ENCODE measurements at regions not wholly inside any gene's neighbourhood (a gene's known extent, or its start where the extent isn't known, plus 50 kb on each side); places are given as distances from the start of the nearest gene placed in this dataset.
A peak's percentile ranks its signal among the peaks of the same experiment; 100 is the strongest.
"Not testable (repeated sequence)": the region's sequence is repeated elsewhere in the genome, so short reads cannot be mapped to it uniquely, and the experiment has no call there.

DNA sequence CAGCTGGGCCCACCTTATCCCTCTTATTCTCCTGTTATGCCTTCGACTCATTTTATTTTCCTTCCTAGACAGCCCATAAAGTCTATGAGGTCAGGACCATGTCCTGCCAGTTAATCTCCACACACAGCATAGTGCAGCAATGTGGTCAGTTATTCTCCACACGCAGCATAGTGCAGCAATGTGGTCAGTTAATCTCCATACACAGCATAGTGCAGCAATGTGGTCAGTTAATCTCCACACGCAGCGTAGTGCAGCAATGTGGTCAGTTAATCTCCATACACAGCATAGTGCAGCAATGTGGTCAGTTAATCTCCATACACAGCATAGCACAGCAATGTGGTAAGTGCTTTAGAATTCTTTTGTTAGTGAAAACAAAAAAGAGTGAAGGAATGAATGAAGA lies 77.8 kb downstream of the TEX36 start:
- DNase-seq (ENCODE audit: low read depth) = peak; percentile 12

DNA sequence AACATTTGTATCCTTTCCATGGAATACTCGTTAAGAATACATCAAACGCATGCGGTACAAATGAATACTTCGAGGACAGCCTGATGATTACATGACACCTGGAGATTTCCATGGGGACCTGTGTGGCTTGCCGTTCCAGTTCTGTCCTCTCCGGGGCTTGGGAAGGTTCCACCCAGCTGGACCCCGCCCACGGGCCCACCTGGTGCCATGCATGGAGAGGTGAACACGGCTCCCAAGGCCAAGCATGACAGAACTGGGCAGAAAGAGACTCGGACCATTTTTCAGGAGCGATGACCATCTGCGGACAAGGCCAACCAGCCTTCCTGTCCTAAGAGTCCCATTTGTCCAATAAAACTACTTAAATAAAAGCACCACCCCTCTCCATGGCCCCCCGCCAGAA lies 80.1 kb downstream of the TEX36 start:
- no peak for DNase-seq (ENCODE audit: low read depth)

DNA sequence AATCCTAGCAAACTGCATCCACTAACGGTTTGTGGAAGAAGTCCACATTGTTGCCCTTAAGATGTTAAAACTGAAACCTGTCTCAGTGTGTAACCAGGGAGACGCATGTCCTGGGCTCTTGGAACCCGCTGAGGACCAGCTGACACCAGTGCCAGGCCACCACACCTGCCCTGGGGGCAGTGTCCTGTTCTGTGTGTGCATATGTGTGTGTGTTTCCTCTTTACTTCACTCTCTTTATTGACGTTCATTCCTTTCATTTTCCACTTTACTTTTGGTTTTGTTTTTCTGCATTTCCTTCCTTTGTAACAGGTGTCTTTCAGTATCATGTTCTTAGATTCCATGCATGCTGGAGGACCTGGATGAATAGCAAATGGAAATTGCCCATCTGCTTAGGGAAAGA lies 83.8 kb downstream of the TEX36 start:
- no peak for DNase-seq (ENCODE audit: low read depth)

DNA sequence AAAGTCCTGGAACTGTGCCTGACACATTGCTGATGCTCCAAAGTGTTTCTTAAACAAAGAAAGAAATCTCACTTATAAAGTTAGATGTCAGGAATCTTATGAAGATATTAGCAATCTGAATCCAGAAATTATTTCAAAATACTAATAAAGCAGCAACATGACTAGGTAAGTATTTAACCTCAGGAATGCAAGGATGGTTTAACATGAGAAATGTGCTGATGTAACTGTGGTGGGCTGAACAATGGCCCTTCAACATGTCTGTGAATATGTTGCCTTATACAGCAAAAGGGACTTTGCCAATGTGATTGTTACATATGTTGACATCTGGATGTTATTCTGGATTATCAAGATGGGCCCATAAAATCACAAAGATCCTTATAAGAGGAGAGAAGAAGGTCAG lies 87.1 kb downstream of the TEX36 start:
- no peak for DNase-seq (ENCODE audit: low read depth)

DNA sequence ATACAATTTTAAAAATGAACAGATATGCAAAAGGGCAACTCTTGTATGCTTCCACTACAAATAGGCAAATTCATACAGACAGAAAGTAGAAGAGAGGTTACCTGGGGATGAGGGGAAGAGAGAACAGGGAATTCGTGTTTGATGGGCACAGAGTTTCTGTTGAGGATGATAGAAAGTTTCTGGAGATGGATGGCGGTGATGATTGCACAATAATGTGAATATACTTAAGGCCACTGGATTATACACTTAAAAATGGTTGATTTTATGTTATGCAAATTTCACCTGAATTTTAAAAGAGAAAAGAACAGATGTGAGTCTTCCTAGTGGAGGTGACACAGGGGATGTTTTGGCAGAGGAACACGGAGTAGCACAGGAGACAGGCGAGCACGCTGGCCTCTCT lies 89.3 kb downstream of the TEX36 start:
- DNase-seq (ENCODE audit: low read depth) = no peak

DNA sequence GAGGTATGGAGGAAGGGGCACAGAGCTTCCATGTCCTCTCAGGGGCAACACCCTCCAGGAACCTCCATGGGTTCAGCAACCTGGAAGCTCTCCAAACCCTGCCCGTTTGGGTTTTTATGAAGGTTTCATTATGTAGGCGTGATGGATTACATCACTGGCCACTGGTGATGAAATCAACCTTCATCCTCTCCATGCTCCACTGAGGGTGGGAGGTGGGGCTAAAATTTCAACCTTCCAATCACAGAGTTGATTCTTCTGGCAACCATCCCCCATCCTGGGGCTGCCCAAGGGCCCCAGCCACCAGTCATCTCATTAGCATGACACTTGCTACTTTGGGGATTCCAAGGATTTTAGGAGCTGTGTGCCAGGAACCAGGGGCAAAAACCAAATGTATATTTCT lies 90.1 kb downstream of the TEX36 start:
- DNase-seq (ENCODE audit: low read depth) = no peak

DNA sequence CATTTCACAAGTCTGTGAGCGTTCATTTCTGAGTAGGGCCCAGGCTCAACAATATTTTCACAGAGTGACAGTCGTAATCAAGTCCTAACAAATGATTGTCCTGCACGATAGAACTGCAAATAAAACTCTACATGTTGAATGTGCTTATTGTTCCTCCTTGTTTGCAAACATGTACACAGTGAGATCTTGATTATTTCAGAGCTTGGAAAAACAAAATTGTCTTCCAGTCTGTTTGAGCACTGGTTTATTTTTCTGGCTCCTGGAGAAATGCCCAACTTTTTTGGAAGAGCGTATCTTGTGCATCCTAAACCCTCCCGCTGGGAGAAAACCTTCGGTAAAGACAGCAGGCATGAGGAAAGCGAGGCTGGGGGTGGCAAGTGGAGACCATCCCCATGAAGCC lies 91.1 kb downstream of the TEX36 start:
- DNase-seq (ENCODE audit: low read depth) = no peak

DNA sequence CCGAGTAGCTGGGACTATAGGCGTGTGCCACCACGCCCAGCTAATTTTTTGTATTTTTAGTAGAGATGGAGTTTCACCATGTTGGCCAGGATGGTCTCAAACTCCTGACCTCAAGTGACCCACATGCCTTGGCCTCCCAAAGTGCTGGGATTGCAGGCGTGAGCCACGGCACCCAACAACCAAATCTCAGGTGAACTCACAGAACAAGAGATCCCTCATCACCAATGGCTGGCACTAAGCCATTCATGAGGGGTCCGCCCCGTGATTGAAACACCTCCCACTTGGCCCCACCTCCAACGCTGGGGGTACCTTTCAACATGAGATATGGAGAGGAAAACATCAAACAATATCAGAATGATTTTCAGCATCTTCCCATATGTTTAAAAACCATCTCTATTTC lies 94.2 kb downstream of the TEX36 start:
- not testable (repeated sequence) for DNase-seq (ENCODE audit: low read depth)

DNA sequence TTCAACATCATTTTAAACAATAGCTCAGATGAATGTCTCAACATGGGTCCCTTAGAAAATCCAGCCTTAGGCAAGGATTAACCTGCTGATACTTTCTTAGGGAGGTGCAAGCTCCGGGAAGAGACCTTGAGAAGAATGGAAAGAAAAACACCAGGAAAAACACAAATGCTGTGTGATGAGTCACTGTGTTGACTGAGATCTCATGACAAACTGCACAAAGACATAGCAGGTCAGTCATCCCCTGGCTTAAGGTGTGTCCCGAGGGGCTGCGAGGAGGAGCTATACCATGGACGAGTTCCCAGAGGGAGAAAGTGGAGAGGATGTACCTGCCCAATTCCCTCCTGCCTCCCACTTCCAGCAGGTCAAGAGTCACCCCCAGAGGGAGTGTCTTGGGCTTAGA lies 98.0 kb downstream of the TEX36 start:
- no peak for DNase-seq (ENCODE audit: low read depth)

DNA sequence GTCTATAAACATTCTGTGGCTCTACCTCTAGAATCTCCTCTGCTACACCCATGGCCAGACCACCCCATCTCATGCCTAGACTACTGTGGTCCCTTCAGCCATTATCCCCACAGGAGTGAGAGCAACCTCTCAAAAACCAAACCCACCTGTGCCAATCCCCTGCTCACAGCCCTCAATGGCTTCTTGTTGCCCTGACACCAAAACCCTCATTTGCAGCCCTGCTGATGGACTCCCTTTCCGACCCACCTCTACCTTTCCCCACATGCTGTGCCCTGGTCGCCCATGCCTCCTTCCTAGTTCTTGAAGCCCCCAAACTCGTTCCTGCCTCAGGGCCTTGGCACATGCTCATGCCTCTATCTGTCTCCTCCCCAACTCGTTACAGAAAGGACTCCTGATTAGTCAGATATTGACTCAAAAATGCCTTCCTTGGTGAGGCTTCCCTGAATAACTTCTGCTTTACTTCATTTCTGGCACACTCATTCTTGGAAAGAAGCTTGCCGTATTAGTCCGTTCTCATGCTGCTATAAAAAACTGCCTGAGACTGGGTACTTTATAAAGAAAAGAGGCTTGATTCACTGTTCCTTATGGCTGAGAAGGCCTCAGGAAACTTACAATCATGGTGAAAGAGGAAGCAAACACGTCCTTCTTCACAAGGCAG lies 104.2 kb downstream of the TEX36 start:
- DNase-seq (ENCODE audit: low read depth) = no peak

DNA sequence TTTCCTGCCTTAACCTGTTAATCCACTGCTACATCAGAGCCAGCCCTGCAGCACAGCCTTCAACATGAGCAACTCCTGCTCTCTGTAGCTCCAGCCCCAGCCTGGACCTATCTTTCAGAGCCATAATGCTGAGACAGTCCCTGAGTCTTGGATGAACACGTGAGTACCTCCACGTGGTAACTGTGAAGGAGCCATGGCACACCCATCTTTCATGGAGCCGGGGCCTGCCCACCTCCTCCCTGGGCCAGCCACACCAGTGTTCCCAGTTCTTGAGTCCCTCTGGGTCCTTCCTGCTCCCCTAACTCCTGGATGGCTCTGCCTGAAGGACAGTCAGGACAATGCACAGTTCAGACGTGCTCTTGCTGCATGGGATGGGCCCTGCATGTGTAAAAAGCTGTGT lies 107.1 kb downstream of the TEX36 start:
- DNase-seq (ENCODE audit: low read depth) = no peak

DNA sequence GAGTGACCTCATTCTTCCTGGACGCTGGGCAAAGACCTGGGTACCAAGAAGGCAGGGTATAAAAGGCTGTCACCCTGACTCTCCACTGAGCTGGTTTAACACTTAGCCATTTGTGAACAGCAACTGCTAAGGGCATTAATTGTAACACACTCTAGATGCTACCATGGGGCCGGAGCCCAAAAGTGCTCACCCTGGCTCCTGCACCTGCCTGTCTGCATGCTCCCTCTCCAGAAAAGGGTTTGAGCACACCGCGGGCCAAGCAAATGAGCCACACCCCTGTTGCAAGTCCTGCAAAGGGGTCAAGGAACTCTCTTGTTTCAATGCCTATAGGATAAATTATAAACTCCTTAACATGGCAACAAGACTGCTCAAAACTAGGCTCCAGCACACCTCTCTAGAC lies 114.8 kb downstream of the TEX36 start:
- DNase-seq (ENCODE audit: low read depth) = no peak

DNA sequence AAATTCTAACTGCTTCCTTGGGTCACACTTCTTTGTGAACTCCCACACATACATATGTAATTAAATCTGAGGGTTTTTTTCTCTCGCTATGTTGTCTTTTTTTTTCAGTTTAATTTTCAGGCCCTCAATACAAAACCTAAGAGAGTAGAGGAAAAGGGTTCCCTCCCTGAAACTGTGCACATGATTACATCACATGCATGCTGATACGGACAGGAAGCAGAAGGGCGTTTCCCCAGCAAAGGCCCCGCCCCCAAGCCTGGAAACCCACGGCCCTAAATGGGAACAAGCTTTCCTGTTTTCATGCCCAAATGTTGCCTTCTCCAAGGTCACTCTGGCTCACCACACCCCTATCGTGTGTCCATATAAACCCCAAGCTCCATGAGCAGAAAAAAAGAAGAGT lies 115.4 kb downstream of the TEX36 start:
- no peak for DNase-seq (ENCODE audit: low read depth)

DNA sequence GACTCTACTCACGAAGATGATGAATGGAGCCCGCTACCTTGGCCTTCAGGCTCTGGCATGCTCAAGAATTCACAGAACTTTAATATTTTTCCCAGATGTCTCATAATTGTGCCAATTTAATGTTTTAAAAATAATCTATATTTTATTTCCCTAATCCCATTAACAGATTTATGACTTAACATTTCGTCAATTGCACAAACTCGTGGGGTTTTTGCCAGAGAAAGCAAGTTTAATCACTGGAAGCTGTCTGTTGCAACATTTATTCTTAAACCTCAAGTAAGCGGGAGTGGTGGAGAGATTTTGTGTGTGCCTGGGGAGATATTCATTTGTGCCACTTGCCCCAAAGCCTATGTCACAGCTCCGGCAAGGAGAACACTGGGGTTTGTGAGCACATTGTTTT lies 117.9 kb downstream of the TEX36 start:
- DNase-seq (ENCODE audit: low read depth) = no peak

DNA sequence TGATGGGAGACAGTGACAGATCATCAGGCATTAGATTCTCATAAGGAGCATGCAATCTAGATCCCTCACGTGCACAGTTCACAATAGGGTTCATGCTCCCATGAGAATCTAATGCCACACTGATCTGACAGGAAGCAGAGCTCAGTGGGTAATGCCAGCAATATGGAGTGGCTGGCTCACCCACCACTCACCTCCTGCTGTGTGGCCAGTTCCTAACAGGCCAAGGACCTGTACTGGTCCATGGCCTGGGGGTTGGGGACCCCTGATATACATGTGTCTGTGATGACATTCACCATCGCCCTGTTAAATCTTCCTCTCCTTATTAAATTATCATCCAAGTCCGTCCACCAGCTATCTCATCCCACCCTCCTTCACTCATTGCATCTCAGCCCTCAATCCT lies 118.4 kb downstream of the TEX36 start:
- DNase-seq (ENCODE audit: low read depth) = no peak

DNA sequence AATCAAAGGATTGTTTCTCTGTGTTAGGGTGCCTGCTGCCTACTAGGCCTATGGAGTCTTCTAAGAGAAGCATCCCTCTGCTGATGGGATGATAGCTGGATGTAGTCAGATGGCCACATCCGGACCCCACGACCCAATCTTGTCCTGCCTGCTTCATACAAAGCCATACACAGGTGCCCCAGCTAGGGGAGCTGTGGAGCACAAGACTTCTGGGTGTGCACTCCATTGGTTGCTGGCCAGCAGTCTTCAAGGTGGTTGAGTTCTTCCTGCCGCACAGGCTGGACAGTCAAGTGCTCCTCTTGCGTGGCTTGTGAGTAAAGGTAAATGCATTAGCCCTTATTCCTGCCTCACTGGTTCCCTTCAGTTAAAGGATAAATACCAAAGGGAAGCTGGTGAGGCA lies 120.2 kb downstream of the TEX36 start:
- no peak for DNase-seq (ENCODE audit: low read depth)

DNA sequence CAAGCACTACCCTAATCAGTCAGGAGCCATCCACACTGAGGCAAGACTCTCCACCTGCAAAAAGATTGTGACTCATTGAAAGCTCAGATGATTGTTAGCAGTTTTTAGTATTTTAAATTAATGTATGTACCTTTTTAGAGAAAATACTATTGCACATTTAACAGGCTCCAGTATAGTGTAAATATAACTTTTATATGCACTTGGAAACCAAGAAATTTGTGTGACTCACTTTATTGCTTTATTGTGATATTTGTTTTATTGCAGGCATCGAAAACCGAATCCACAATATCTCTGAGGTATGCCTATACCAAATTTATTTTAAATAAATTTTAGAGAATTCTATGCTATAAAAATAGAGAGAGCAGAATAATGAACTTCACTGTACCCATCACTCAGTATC lies 122.0 kb downstream of the TEX36 start:
- no peak for DNase-seq (ENCODE audit: low read depth)

DNA sequence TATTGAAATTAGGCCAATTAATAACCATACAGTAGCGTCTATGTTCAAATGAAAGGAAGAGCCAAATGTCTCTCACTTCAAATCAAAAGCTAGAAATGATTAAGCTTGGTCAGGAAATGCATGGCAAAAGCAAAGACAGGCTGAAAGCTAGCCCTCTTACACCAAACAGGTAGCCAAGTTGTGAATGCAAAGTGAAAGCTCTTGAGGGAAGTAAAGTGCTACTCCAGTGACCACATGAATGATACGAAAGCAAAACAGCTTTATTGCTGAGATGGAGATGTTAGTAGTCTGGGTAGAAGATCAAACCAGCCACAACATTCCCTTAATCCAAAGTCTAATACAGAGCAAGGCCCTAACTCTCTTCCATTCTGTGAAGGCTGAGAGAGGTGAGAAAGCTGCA lies 123.8 kb downstream of the TEX36 start:
- no peak for DNase-seq (ENCODE audit: low read depth)

DNA sequence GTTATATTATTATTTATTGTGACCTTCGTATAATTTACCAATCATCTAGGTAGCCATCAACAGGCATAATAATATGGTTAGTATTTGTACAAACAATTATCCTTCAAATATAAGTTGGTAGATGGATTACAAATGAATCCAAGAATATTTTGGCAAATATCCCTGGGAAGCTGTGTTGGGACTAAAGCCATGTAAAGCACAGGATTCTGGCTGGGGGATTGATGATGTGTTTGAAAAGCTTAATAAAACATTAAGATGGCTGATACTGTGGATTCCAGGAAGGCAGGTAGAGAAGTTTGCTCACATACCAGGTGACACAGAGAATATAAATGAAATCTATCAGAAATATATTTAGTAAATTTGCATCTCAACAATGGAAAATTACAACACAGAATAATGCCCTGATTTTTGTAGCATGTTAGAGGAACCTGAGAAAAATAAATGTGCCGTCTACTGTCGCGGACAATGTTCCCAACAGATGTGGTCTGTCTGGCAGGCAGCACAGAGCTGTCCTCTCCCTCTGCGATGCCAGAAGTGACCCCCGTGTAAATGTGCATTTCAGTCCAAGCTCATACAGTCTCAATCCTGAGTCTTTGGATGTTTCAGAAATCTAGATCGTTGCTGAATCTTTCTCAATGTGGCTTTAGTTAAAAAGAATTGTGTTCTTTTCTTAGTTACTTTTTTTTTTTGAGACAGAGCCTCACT lies 125.0 kb downstream of the TEX36 start:
- DNase-seq (ENCODE audit: low read depth) = no peak

DNA sequence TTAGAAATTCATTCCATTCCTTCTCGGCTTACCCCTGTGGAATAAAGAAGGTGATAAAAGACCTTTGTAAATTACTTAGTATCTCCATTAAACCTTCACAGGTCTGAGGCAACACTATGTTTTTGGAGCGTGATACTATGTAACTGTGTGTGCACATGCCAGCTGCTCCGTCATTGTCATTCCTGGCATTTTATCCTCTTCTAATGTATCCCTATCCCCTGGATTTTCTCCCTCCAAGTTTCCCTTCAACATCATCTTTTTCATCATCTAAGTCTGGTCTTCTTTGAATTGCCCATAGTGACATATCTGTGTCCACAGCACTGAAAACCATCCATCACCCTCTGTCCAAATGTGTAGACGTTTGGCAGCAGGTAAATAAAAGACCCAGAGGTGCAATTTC lies 125.7 kb downstream of the TEX36 start:
- DNase-seq (ENCODE audit: low read depth) = no peak

DNA sequence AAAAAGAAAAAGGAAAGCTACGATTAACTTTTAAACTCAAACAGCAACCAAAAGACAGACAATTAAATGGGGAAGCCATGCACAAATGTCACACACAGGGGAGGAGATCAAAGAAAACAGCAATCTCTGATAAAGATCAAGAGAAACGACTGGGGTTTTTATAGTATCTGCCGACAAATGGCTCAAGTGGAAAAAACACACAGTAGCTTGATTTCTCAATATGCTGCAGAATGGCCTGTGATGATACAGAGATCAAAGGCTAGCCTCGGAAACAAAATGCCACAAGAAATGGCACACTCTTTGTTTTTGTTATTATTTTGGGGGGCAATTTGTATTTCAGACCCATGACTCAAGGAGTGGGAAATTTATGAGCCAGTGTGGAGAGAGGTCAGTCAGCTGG lies 126.1 kb downstream of the TEX36 start:
- no peak for DNase-seq (ENCODE audit: low read depth)

DNA sequence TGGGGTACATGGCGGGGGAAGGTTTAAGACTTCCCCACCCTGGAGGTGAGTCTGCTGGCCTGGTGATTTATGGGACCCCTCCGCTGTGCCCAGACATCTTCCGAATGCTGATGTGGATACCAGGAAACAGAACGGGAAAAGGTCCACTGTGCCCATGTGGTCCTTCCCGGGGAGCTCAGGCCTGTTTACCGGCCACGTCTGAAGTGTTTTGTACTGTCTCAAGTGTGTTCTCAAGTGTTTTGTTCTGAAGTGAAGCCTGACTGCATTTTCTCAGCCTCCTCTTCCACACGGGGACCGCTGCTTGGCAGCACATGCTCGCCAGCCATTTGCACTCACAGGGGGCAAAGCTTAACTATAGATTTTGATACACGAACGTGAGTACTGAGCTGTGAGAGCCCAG lies 127.2 kb downstream of the TEX36 start:
- DNase-seq (ENCODE audit: low read depth) = no peak

DNA sequence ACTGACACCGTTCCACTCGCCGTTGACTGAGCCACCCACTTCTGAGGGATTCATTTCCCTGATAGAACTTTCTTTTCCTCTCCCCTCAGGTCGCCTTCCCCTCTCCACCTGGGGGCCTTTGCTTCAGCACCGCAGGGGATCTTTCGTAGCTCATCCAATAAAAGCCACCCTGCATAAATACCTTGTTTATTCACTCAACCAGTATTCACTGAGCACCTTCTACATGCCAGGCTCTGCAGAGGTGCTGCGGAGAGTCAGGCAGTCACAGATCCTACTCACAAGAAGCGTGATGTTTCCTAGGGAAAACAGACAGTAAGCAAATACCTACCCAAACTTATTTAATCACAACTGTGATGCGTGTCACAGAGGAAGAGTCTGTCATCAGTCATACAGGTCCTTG lies 127.7 kb downstream of the TEX36 start:
- no peak for DNase-seq (ENCODE audit: low read depth)

DNA sequence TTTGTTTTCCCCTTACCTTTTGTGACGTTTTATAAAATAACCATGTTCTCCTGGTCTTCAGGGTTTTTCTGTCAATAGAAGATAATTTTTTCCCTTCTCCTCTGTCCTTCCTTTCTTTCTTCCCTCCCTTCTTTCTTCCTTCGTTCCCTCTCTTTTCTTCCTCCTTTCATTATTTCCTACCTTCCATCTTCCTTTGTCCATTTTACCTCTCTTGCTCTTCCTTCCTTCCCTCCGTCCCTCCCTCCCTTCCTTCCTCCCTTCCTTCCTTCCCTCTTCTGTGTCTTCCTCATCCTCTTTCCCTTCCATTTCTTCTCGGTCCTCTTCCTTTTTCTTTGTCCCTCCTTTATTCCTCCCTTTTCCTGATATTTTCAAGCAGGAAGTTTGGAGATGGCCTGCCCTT lies 128.2 kb downstream of the TEX36 start:
- DNase-seq (ENCODE audit: low read depth) = no peak
